ENCODE measurements at regions not wholly inside any gene's neighbourhood (a gene's known extent, or its start where the extent isn't known, plus 50 kb on each side); places are given as distances from the start of the nearest gene placed in this dataset.

GRCh38 chr3:72663429-72663828 is 184.8 kb downstream of the SHQ1 start:
- Histone ChIP-seq H3K36me3 (ENCODE audit: low read depth) (no peaks in the 10 kb centered on the region), H3K27me3 (ENCODE audit: insufficient read depth, poor library complexity, severe bottlenecking) (no peaks in the 10 kb centered on the region), H3K9me3 (ENCODE audit: severe bottlenecking) (no peaks in the 10 kb centered on the region), H3K4me1 (ENCODE audit: insufficient read depth, poor library complexity, severe bottlenecking) (peaks cover 27% of the 10 kb centered on the region), H3K27ac (ENCODE audit: poor library complexity, severe bottlenecking) (no peak overlapping the region), H3K4me3 (ENCODE audit: severe bottlenecking) (no peak overlapping the region)
- ATAC-seq (ENCODE audit: low read depth) (no peak), DNase-seq (ENCODE audit: low spot score) (no peak)
- TF ChIP-seq CTCF (IDR thresholded peaks at IDR 0.05; ENCODE audit: poor library complexity, severe bottlenecking): no peak

GRCh38 chr3:72661115-72661457 is 187.2 kb downstream of the SHQ1 start:
- Histone ChIP-seq H3K36me3 (ENCODE audit: low read depth) (no peaks in the 10 kb centered on the region), H3K27me3 (ENCODE audit: insufficient read depth, poor library complexity, severe bottlenecking) (no peaks in the 10 kb centered on the region), H3K4me3 (ENCODE audit: severe bottlenecking) (no peak overlapping the region), H3K9me3 (ENCODE audit: severe bottlenecking) (no peaks in the 10 kb centered on the region), H3K27ac (ENCODE audit: poor library complexity, severe bottlenecking) (peak overlapping the region; percentile 60), H3K4me1 (ENCODE audit: insufficient read depth, poor library complexity, severe bottlenecking) (peaks cover 38% of the 10 kb centered on the region)
- TF ChIP-seq CTCF (IDR thresholded peaks at IDR 0.05; ENCODE audit: poor library complexity, severe bottlenecking): no peak
- ATAC-seq (ENCODE audit: low read depth): peak; percentile 97
- DNase-seq (ENCODE audit: low spot score): peak; percentile 91

GRCh38 chr3:72660270-72661114 is 187.8 kb downstream of the SHQ1 start:
- DNase-seq (ENCODE audit: low spot score): no peak
- TF ChIP-seq CTCF (IDR thresholded peaks at IDR 0.05; ENCODE audit: poor library complexity, severe bottlenecking): no peak

GRCh38 chr3:72659596-72659995 is 188.6 kb downstream of the SHQ1 start:
- Histone ChIP-seq H3K9me3 (ENCODE audit: severe bottlenecking) (no peaks in the 10 kb centered on the region), H3K4me3 (ENCODE audit: severe bottlenecking) (no peak overlapping the region), H3K27ac (ENCODE audit: poor library complexity, severe bottlenecking) (peak overlapping the region; percentile 60), H3K36me3 (ENCODE audit: low read depth) (no peaks in the 10 kb centered on the region), H3K27me3 (ENCODE audit: insufficient read depth, poor library complexity, severe bottlenecking) (no peaks in the 10 kb centered on the region), H3K4me1 (ENCODE audit: insufficient read depth, poor library complexity, severe bottlenecking) (peaks cover 38% of the 10 kb centered on the region)
- DNase-seq (ENCODE audit: low spot score) (no peak), ATAC-seq (ENCODE audit: low read depth) (no peak)
- no peak for TF ChIP-seq CTCF (IDR thresholded peaks at IDR 0.05; ENCODE audit: poor library complexity, severe bottlenecking)

More at GRCh38 chr3:72660270-72661114, 187.8 kb downstream of the SHQ1 start:
- no peaks in the 10 kb centered on the region for H3K36me3 ChIP-seq (ENCODE audit: low read depth)
- peak overlapping the region; percentile 60 for H3K27ac ChIP-seq (ENCODE audit: poor library complexity, severe bottlenecking)
- H3K4me1 ChIP-seq (ENCODE audit: insufficient read depth, poor library complexity, severe bottlenecking): peaks cover 38% of the 10 kb centered on the region
- H3K4me3 ChIP-seq (ENCODE audit: severe bottlenecking): no peak overlapping the region
- no peaks in the 10 kb centered on the region for H3K9me3 ChIP-seq (ENCODE audit: severe bottlenecking)
- peak; percentile 50; the same call in 2 of the 3 replicates for ATAC-seq (ENCODE audit: low read depth)
- H3K27me3 ChIP-seq (ENCODE audit: insufficient read depth, poor library complexity, severe bottlenecking): no peaks in the 10 kb centered on the region

GRCh38 chr3:72659188-72659587 is 189.1 kb downstream of the SHQ1 start:
- no peaks in the 10 kb centered on the region for H3K27me3 ChIP-seq (ENCODE audit: insufficient read depth, poor library complexity, severe bottlenecking)
- no peak for TF ChIP-seq CTCF (IDR thresholded peaks at IDR 0.05; ENCODE audit: poor library complexity, severe bottlenecking)
- H3K27ac ChIP-seq (ENCODE audit: poor library complexity, severe bottlenecking): no peak overlapping the region
- DNase-seq (ENCODE audit: low spot score) (no peak), ATAC-seq (ENCODE audit: low read depth) (no peak)
- H3K4me1 ChIP-seq (ENCODE audit: insufficient read depth, poor library complexity, severe bottlenecking): peaks cover 38% of the 10 kb centered on the region
- H3K36me3 ChIP-seq (ENCODE audit: low read depth): no peaks in the 10 kb centered on the region
- no peak overlapping the region for H3K4me3 ChIP-seq (ENCODE audit: severe bottlenecking)
- H3K9me3 ChIP-seq (ENCODE audit: severe bottlenecking): no peaks in the 10 kb centered on the region
